Glutamatergic neuron (in vitro differentiated cells): ENCODE measurements at regions not wholly inside any gene's neighbourhood (a gene's known extent, or its start where the extent isn't known, plus 50 kb on each side); places are given as distances from the start of the nearest gene placed in this dataset.

Experiments used
- DNase-seq: peaks from one replicate; pipeline ENCODE4 v3.0.0; 2022
- H3K27ac Mint-ChIP-seq: one replicate; pipeline ENCODE4 v1.8.0; 2020; ENCODE audit warnings: mild to moderate bottlenecking, mixed read lengths, inconsistent platforms; ENCODE audit not compliant: unreplicated experiment
- H3K27me3 Mint-ChIP-seq: one replicate; pipeline ENCODE4 v1.8.0; 2020; ENCODE audit warnings: mild to moderate bottlenecking, moderate library complexity, mixed read lengths, inconsistent platforms; ENCODE audit not compliant: unreplicated experiment
- H3K36me3 Mint-ChIP-seq: one replicate; pipeline ENCODE4 v1.8.0; 2020; ENCODE audit warnings: mild to moderate bottlenecking, mixed read lengths, inconsistent platforms; ENCODE audit not compliant: unreplicated experiment
- H3K4me1 Mint-ChIP-seq: one replicate; pipeline ENCODE4 v1.8.0; 2020; ENCODE audit warnings: mild to moderate bottlenecking, low read depth, mixed read lengths, inconsistent platforms; ENCODE audit not compliant: unreplicated experiment
- H3K4me3 Mint-ChIP-seq: one replicate; pipeline ENCODE4 v1.8.0; 2020; ENCODE audit warnings: mild to moderate bottlenecking, mixed read lengths, inconsistent platforms; ENCODE audit not compliant: unreplicated experiment
- H3K9me3 Mint-ChIP-seq: one replicate; pipeline ENCODE4 v1.8.0; 2020; ENCODE audit warnings: mild to moderate bottlenecking, moderate library complexity, mixed read lengths, inconsistent platforms; ENCODE audit not compliant: unreplicated experiment
- TF ChIP-seq, protein P1 (sequence below): fragments of 200-600 bp; sonication (generic); IDR thresholded peaks from one replicate; pipeline ENCODE4 v1.5.0; 2021; ENCODE audit not compliant: partially characterized antibody, unreplicated experiment

DNA sequence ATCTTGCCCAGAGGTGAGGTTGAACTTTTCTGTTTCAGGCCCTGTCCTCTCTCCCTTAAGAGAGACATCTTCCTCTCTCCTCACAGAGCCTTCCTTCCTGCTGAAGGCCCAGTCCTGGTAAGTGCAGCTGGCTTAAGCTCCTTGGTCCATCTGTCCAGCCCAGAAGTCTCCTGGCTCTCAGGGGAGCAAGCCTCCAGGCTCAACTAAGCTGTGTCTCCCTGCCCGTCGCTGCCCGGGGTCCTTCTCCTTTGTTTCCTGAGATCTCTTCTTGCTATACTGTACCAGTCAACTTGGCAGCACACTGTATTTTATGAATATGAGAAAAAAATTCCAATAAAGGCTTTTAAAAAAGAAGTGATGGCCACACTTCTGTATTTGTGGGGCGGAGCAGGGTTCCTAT is 77.4 kb downstream of the KCNF1 start:
- Mint-ChIP-seq H3K4me1 (peaks cover 19% of the 10 kb centered on the region), H3K27ac (peak overlapping the region; percentile 64), H3K27me3 (peaks cover 6% of the 10 kb centered on the region), H3K9me3 (peaks cover 13% of the 10 kb centered on the region), H3K36me3 (peaks cover 8% of the 10 kb centered on the region), H3K4me3 (peak overlapping the region; percentile 9)
- TF ChIP-seq, protein P1, sequence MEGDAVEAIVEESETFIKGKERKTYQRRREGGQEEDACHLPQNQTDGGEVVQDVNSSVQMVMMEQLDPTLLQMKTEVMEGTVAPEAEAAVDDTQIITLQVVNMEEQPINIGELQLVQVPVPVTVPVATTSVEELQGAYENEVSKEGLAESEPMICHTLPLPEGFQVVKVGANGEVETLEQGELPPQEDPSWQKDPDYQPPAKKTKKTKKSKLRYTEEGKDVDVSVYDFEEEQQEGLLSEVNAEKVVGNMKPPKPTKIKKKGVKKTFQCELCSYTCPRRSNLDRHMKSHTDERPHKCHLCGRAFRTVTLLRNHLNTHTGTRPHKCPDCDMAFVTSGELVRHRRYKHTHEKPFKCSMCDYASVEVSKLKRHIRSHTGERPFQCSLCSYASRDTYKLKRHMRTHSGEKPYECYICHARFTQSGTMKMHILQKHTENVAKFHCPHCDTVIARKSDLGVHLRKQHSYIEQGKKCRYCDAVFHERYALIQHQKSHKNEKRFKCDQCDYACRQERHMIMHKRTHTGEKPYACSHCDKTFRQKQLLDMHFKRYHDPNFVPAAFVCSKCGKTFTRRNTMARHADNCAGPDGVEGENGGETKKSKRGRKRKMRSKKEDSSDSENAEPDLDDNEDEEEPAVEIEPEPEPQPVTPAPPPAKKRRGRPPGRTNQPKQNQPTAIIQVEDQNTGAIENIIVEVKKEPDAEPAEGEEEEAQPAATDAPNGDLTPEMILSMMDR, result no peak
- no peak for DNase-seq

DNA sequence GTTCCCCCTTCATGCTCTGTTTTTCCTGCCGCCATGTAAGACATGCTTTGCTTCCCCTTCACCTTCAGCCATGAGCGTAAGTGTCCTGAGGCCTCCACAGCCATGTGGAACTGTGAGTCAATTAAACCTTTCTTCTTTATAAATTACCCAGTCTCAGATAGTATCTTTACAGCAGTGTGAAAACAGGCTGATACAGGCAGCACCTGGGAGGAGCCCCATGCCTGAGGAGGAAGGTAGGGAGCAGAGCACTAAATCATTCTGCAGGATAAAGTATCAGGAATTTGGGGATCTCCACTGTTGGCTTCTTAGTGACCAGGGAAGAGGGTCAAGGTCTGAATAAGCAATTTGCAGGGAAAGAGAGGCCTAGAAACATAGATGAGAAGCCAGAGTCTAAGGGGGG is 78.0 kb downstream of the KCNF1 start:
- H3K9me3 Mint-ChIP-seq, result peaks cover 8% of the 10 kb centered on the region
- TF ChIP-seq, protein P1, result no peak
- H3K27ac Mint-ChIP-seq, result peak overlapping the region; percentile 43
- H3K4me3 Mint-ChIP-seq, result no peak overlapping the region
- H3K36me3 Mint-ChIP-seq, result peaks cover 8% of the 10 kb centered on the region
- peaks cover 14% of the 10 kb centered on the region for H3K4me1 Mint-ChIP-seq
- H3K27me3 Mint-ChIP-seq, result peaks cover 3% of the 10 kb centered on the region
- no peak for DNase-seq

DNA sequence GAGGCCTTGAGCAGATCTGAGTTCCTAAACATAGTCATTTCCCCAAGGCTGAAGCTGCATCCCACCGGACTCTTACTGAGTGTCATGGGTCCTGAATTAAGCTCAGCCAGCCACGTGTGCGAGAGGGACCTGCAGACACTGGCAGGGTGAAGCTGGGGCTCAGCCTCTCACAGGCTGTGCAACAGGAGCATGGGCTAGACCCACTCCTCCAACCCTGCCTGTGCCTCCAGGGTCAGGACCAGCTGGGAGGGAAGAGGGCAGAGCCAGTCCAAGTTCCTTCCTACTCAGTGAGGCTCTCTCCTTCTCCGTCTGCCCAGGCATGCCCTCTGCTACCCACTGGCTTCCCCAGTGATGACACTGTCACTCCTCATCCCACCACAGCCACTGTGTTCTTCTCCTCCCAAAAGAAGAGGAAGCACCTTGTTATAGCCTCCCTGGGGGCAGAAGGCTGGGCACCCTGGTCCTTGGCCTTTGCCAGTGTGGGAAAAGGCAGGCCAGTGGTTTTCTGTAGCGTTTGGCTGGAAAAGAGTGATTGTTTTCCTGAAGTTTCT is 78.9 kb downstream of the KCNF1 start:
- H3K4me1 Mint-ChIP-seq, result peaks cover 12% of the 10 kb centered on the region
- H3K36me3 Mint-ChIP-seq, result peaks cover 8% of the 10 kb centered on the region
- no peak overlapping the region for H3K27ac Mint-ChIP-seq
- TF ChIP-seq, protein P1, result no peak
- no peak for DNase-seq
- H3K4me3 Mint-ChIP-seq, result no peak overlapping the region
- H3K9me3 Mint-ChIP-seq, result peaks cover 8% of the 10 kb centered on the region
- peaks cover 3% of the 10 kb centered on the region for H3K27me3 Mint-ChIP-seq

DNA sequence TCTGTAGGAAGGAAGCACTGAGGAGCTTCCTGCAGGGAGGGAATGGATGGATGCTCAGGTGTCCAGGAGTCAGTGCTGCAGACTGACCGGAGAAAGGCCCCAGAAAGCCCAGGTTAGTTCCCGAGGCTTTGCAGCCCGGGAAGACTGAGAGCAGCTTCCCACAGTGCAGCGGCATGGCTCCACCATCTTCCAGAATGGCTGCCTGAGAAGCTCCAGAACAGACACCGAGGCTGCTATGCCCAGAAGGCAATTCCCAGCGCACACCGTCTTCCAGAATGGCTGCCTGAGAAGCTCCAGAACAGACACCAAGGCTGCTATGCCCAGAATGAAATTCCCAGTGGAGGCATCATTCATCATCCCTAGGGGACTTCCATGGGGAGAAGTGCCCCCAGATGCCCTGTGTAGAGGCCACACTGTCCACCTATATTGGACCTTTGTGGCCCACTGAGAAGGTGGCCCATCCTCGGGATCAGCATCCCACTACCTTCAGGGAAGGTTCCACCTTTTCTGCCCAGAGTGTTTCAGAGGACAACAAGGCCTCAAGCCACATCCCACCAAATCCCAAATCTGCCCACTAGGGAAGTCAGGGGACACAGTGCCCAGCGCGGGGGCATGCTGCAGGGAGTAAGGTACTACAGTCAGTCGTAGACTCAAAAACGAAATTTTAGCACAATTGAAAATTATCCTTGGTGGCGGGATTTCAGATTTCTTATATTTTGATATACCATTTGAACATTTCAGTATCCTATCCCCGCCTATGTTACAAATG is 80.5 kb downstream of the KCNF1 start:
- Mint-ChIP-seq H3K4me1 (peaks cover 10% of the 10 kb centered on the region), H3K27ac (no peak overlapping the region), H3K9me3 (peaks cover 7% of the 10 kb centered on the region), H3K4me3 (no peak overlapping the region), H3K27me3 (peaks cover 3% of the 10 kb centered on the region), H3K36me3 (peaks cover 8% of the 10 kb centered on the region)
- TF ChIP-seq, protein P1, result no peak
- no peak for DNase-seq

DNA sequence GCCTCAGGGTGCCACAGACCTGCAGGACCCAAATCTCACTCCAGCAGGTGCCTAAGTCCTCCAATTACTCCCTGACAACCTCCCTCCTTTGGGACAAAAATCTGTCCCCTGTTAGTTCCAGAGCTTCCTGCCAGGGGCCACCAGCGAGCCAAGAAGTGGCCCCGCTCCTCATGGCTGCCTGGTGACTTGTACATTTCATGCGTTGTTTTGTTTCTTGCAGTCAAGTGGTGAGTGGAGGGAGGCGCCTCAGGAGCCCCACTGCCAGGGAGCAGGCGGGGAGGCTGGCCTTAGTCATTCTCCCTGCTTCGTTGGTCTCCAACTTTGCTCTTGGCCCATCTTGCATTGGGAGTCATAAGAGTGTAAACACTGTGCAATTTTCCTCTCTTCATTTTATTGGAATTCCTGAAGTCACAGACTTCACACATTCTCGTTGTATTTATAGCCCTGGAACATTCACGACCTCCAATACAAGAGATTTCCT is 81.3 kb downstream of the KCNF1 start:
- H3K4me1 Mint-ChIP-seq, result peaks cover 10% of the 10 kb centered on the region
- H3K9me3 Mint-ChIP-seq, result peaks cover 7% of the 10 kb centered on the region
- H3K36me3 Mint-ChIP-seq, result peaks cover 8% of the 10 kb centered on the region
- H3K4me3 Mint-ChIP-seq, result no peak overlapping the region
- H3K27ac Mint-ChIP-seq, result no peak overlapping the region
- H3K27me3 Mint-ChIP-seq, result peaks cover 3% of the 10 kb centered on the region
- TF ChIP-seq, protein P1, result no peak
- no peak for DNase-seq
